ENCODE measurements at regions not wholly inside any gene's neighbourhood (a gene's known extent, or its start where the extent isn't known, plus 50 kb on each side); places are given as distances from the start of the nearest gene placed in this dataset.
"Not testable (repeated sequence)": the region's sequence is repeated elsewhere in the genome, so short reads cannot be mapped to it uniquely, and the experiment has no call there.

GRCh38 chr2:75882530-75882929, 171.8 kb upstream of the GCFC2 start:
- peak in 1 of 2 experiments; percentile 62; a peak in 3 of 4 replicates for TF ChIP-seq MAFK (conservative IDR thresholded peaks at IDR 0.05 in 1 of 2, IDR thresholded peaks at IDR 0.05 in 1 of 2; ENCODE audit: low read length in 2 of 2)
- TF ChIP-seq PBX2 (CRISPR knock-in tag; IDR thresholded peaks at IDR 0.05), result no peak
- TF ChIP-seq MAFF (IDR thresholded peaks at IDR 0.05; ENCODE audit: low read depth, low read length), result peak; percentile 50
- no peaks in the 10 kb centered on the region for H3K4me1 ChIP-seq (ENCODE audit: insufficient read depth, low read length)
- intact Hi-C loops (cut with micrococcal nuclease; ENCODE audit: unreplicated experiment), result no loop called here
- H3K4me3 ChIP-seq (replicated peaks in 1 of 3; ENCODE audit: insufficient read depth in 1 of 3, low read depth in 2 of 3, low read length in 3 of 3), result no peak overlapping the region
- no peak overlapping the region for H3K9ac ChIP-seq (ENCODE audit: insufficient read depth, low read depth, low read length)
- H3K4me2 ChIP-seq (ENCODE audit: low read depth, low read length), result no peak overlapping the region
- no peak overlapping the region for H3K27ac ChIP-seq (ENCODE audit: extremely low read length, insufficient read depth, low read length)
- no peak for DNase-seq (ENCODE audit: low spot score)
- POLR2A ChIA-PET, result no interaction called here
- FAIRE-seq, result no peak
- BruUV-seq (replicated peaks), result no TSS peak
- no peaks in the 10 kb centered on the region for H3K36me3 ChIP-seq (replicated peaks in 1 of 2; ENCODE audit: control insufficient read depth in 1 of 2, insufficient read depth in 2 of 2, low read length in 2 of 2)
- CTCF ChIA-PET (ENCODE audit: low intra/inter-chr PET ratio, low total read pairs), result no interaction called here
- no peak overlapping the region for H2AFZ ChIP-seq (ENCODE audit: low read length)
- H3K27me3 ChIP-seq (ENCODE audit: control insufficient read depth in 1 of 2, insufficient read depth in 2 of 2, low read length in 2 of 2), result no peaks in the 10 kb centered on the region
- H3K9me3 ChIP-seq (ENCODE audit: low read length), result no peaks in the 10 kb centered on the region
- no peaks in the 10 kb centered on the region for H3K79me2 ChIP-seq (ENCODE audit: insufficient read depth, low read length)
- no peak for ATAC-seq
- in situ Hi-C loops (cut with HindIII; ENCODE audit: extremely low pct_ligation_motif_present, low pct_unique_long_range_greater_than_20kb), result no loop called here
- H4K20me1 ChIP-seq (ENCODE audit: insufficient read depth, low read length), result no peaks in the 10 kb centered on the region
- 1% methylated on average over 2 of the region's 2 CpGs for WGBS (ENCODE audit: low lambda C conversion rate)

- H4K20me1 ChIP-seq (ENCODE audit: insufficient read depth, low read length); H3K79me2 ChIP-seq (ENCODE audit: insufficient read depth, low read length); H3K4me1 ChIP-seq (ENCODE audit: insufficient read depth, low read length); H3K4me3 ChIP-seq (replicated peaks in 1 of 3; ENCODE audit: insufficient read depth in 1 of 3, low read depth in 2 of 3, low read length in 3 of 3); in situ Hi-C loops (cut with HindIII; ENCODE audit: extremely low pct_ligation_motif_present, low pct_unique_long_range_greater_than_20kb); H3K9me3 ChIP-seq (ENCODE audit: low read length); DNase-seq (ENCODE audit: low spot score); ATAC-seq; CTCF ChIA-PET (ENCODE audit: low intra/inter-chr PET ratio, low total read pairs); H3K9ac ChIP-seq (ENCODE audit: insufficient read depth, low read depth, low read length); H3K36me3 ChIP-seq (replicated peaks in 1 of 2; ENCODE audit: control insufficient read depth in 1 of 2, insufficient read depth in 2 of 2, low read length in 2 of 2); H3K27me3 ChIP-seq (ENCODE audit: control insufficient read depth in 1 of 2, insufficient read depth in 2 of 2, low read length in 2 of 2); H2AFZ ChIP-seq (ENCODE audit: low read length); intact Hi-C loops (cut with micrococcal nuclease; ENCODE audit: unreplicated experiment); FAIRE-seq; H3K27ac ChIP-seq (ENCODE audit: extremely low read length, insufficient read depth, low read length); POLR2A ChIA-PET; H3K4me2 ChIP-seq (ENCODE audit: low read depth, low read length); BruUV-seq (replicated peaks): not testable (repeated sequence)
- 25% methylated on average over 7 of the region's 7 CpGs for WGBS (ENCODE audit: low lambda C conversion rate)
Observed at GRCh38 chr2:75875606-75876005, 164.9 kb upstream of the GCFC2 start.
